Right lobe of liver (tissue), 4 donors: ENCODE measurements at regions not wholly inside any gene's neighbourhood (a gene's known extent, or its start where the extent isn't known, plus 50 kb on each side); places are given as distances from the start of the nearest gene placed in this dataset.

ENCODE experiments used
- POLR2A ChIP-seq: fragments of 450-650 bp; IDR thresholded peaks from one replicate; pipeline ENCODE4 v1.6.1; 2017; ENCODE audit warnings: antibody characterized with exemption, mild to moderate bottlenecking
- TF ChIP-seq, protein P1 (sequence below), 4 donors: fragments of 200-600 bp in 3 of 4; fragments of 450-650 bp in 1 of 4; IDR thresholded peaks; one replicate each; pipeline versions ENCODE4 v1.5.1 to v1.8.0; 2016 to 2022; ENCODE audit warnings: antibody characterized with exemption in 4 of 4, mild to moderate bottlenecking in 2 of 4
- donor health status: DM: no; HTN: no; CAD: no.
- donor health status: DM: no; HTN: no; CAD: no.
- donor health status: DM: no; HTN: yes; CAD: no.

DNA sequence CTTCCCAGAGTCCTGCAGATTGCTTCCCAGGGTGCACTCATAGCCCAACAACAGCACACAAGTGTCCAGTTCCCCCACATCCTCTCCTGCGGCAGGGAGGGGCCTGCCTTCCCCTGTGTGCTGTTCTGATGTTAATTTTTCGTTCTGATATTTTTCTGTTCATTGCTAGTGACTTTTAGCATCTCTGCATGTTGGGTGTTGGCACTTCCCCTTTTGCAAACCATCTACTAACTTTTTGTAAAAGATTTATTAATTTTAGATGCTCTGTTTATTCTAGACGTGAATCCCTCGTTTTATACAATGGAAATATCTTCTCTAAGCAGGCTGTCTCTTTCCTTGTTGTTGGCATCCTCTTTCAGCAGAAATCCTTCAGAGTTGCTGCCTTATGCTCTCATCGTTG, 97.3 kb upstream of the DAP start:
- TF ChIP-seq, protein P1, sequence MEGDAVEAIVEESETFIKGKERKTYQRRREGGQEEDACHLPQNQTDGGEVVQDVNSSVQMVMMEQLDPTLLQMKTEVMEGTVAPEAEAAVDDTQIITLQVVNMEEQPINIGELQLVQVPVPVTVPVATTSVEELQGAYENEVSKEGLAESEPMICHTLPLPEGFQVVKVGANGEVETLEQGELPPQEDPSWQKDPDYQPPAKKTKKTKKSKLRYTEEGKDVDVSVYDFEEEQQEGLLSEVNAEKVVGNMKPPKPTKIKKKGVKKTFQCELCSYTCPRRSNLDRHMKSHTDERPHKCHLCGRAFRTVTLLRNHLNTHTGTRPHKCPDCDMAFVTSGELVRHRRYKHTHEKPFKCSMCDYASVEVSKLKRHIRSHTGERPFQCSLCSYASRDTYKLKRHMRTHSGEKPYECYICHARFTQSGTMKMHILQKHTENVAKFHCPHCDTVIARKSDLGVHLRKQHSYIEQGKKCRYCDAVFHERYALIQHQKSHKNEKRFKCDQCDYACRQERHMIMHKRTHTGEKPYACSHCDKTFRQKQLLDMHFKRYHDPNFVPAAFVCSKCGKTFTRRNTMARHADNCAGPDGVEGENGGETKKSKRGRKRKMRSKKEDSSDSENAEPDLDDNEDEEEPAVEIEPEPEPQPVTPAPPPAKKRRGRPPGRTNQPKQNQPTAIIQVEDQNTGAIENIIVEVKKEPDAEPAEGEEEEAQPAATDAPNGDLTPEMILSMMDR (IDR thresholded peaks at IDR 0.05), result no peak
- no peak for TF ChIP-seq POLR2A
